CD4-positive, alpha-beta T cell treated with Interleukin-21 for 1 hour (primary cell): ENCODE measurements at regions not wholly inside any gene's neighbourhood (a gene's known extent, or its start where the extent isn't known, plus 50 kb on each side); places are given as distances from the start of the nearest gene placed in this dataset.

Experiments used
- DNase-seq: peaks from one replicate; pipeline ENCODE4 v3.0.0-alpha.2; 2020

- DNase-seq, result no peak
Measured at GRCh38 chr1:228850141-228851100, 115.1 kb downstream of the RHOU start.

- DNase-seq, result no peak
Measured at GRCh38 chr1:228851193-228851592, 115.9 kb downstream of the RHOU start.

- no peak for DNase-seq
Measured at GRCh38 chr1:228851618-228852017, 116.3 kb downstream of the RHOU start.

GRCh38 chr1:228852024-228852423 lies 116.7 kb downstream of the RHOU start:
- DNase-seq, result no peak

GRCh38 chr1:228852511-228853088 lies 117.3 kb downstream of the RHOU start:
- DNase-seq, result no peak

- no peak for DNase-seq
Measured at GRCh38 chr1:228853191-228853590, 117.9 kb downstream of the RHOU start.

GRCh38 chr1:228853637-228854036 lies 118.4 kb downstream of the RHOU start:
- no peak for DNase-seq

- no peak for DNase-seq
Measured at GRCh38 chr1:228854907-228855306, 119.6 kb downstream of the RHOU start.

- DNase-seq, result no peak
Measured at GRCh38 chr1:228857611-228858010, 122.3 kb downstream of the RHOU start.

GRCh38 chr1:228860911-228861831 lies 125.9 kb downstream of the RHOU start:
- DNase-seq, result no peak

GRCh38 chr1:228861832-228862180 lies 126.5 kb downstream of the RHOU start:
- no peak for DNase-seq

- DNase-seq, result no peak
Measured at GRCh38 chr1:228862542-228863505, 127.5 kb downstream of the RHOU start.

GRCh38 chr1:228863776-228864175 lies 128.5 kb downstream of the RHOU start:
- DNase-seq, result no peak

GRCh38 chr1:228865627-228866330 lies 130.5 kb downstream of the RHOU start:
- DNase-seq, result no peak

GRCh38 chr1:228866468-228866867 lies 131.2 kb downstream of the RHOU start:
- no peak for DNase-seq

- DNase-seq, result no peak
Measured at GRCh38 chr1:228867108-228867950, 132.1 kb downstream of the RHOU start.

GRCh38 chr1:228867951-228868730 lies 132.9 kb downstream of the RHOU start:
- DNase-seq, result no peak

GRCh38 chr1:228868731-228869024 lies 133.4 kb downstream of the RHOU start:
- DNase-seq, result no peak

- DNase-seq, result no peak
Measured at GRCh38 chr1:228869312-228869824, 134.1 kb downstream of the RHOU start.
